ENCODE measurements at regions not wholly inside any gene's neighbourhood (a gene's known extent, or its start where the extent isn't known, plus 50 kb on each side); places are given as distances from the start of the nearest gene placed in this dataset.

- no peak for TF ChIP-seq CTCF (IDR thresholded peaks at IDR 0.05)
- TF ChIP-seq POLR2AphosphoS5 (IDR thresholded peaks at IDR 0.05) = no peak
- no peak for TF ChIP-seq POLR2A (IDR thresholded peaks at IDR 0.05; ENCODE audit: low read depth)
- TF ChIP-seq EP300 (IDR thresholded peaks at IDR 0.05) = no peak
Observed at GRCh38 chr18:3394648-3395047, 55.3 kb upstream of the TGIF1 start.

Data from esophagus muscularis mucosa (tissue), 4 donors.